Endodermal cell (in vitro differentiated cells): ENCODE measurements at regions not wholly inside any gene's neighbourhood (a gene's known extent, or its start where the extent isn't known, plus 50 kb on each side); places are given as distances from the start of the nearest gene placed in this dataset.
A peak's percentile ranks its signal among the peaks of the same experiment; 100 is the strongest.
"Not testable (repeated sequence)": the region's sequence is repeated elsewhere in the genome, so short reads cannot be mapped to it uniquely, and the experiment has no call there.

Source experiments
- DNase-seq: peaks from one replicate; pipeline ENCODE4 v3.0.0-alpha.2; 2017
- H3K27ac ChIP-seq: 2 replicates; pipeline ENCODE4 v1.5.1; 2013; ENCODE audit warnings: mild to moderate bottlenecking, low read depth, low read length, moderate library complexity
- H3K27me3 ChIP-seq: 2 replicates; pipeline ENCODE4 v1.6.1; 2013; ENCODE audit warnings: mild to moderate bottlenecking, low read length, moderate library complexity; ENCODE audit not compliant: insufficient read depth, control insufficient read depth, poor library complexity, severe bottlenecking
- H3K36me3 ChIP-seq: 2 replicates; pipeline ENCODE4 v1.7.0; 2013; ENCODE audit warnings: mild to moderate bottlenecking, low read length, moderate library complexity; ENCODE audit not compliant: control insufficient read depth, insufficient read depth
- H3K4me1 ChIP-seq: one replicate; pipeline ENCODE4 v1.7.0; 2013; ENCODE audit warnings: low read length; ENCODE audit not compliant: control insufficient read depth, insufficient read depth
- H3K4me3 ChIP-seq: 2 replicates; pipeline ENCODE4 v1.5.1; 2013; ENCODE audit warnings: mild to moderate bottlenecking, low read length, moderate library complexity
- H3K9ac ChIP-seq: 2 replicates; pipeline ENCODE4 v1.6.1; 2013; ENCODE audit warnings: mild to moderate bottlenecking, low read length, moderate library complexity; ENCODE audit not compliant: poor library complexity, severe bottlenecking; ENCODE audit errors: extremely low read depth
- H3K9me3 ChIP-seq: 2 replicates; pipeline ENCODE4 v1.6.1; 2013; ENCODE audit warnings: mild to moderate bottlenecking, low read length, moderate library complexity; ENCODE audit not compliant: control insufficient read depth
- H3K27ac Mint-ChIP-seq: 2 replicates; pipeline ENCODE4 v1.8.0; 2020; ENCODE audit warnings: mixed read lengths
- H3K27me3 Mint-ChIP-seq: 2 replicates; pipeline ENCODE4 v1.8.0; 2021; ENCODE audit warnings: mild to moderate bottlenecking, mixed read lengths; ENCODE audit not compliant: insufficient read depth
- H3K36me3 Mint-ChIP-seq: 2 replicates; pipeline ENCODE4 v1.8.0; 2020; ENCODE audit warnings: low read depth, mixed read lengths
- H3K4me1 Mint-ChIP-seq: 2 replicates; pipeline ENCODE4 v1.8.0; 2020; ENCODE audit warnings: mixed read lengths
- H3K4me3 Mint-ChIP-seq: 2 replicates; pipeline ENCODE4 v1.8.0; 2020; ENCODE audit warnings: mild to moderate bottlenecking, moderate library complexity, mixed read lengths
- H3K9me3 Mint-ChIP-seq: 2 replicates; pipeline ENCODE4 v1.8.0; 2020; ENCODE audit warnings: mild to moderate bottlenecking, mixed read lengths
- WGBS, 2 experiments: methylation state at CpG; one replicate each; pipeline versions ENCODE4 v1.1.5 to v1.1.7; 2013; ENCODE audit warnings: missing lambda C conversion rate in 2 of 2, mixed read lengths in 1 of 2; ENCODE audit not compliant: insufficient coverage in 1 of 2, insufficient read length in 1 of 2; 5-methylcytosine and 5-hydroxymethylcytosine counted together
- TF ChIP-seq, protein P1 (sequence below): fragments of 200-600 bp; sonication (generic); conservative IDR thresholded peaks from 2 replicates; pipeline ENCODE4 v1.5.0; 2021; ENCODE audit warnings: antibody characterized with exemption, mild to moderate bottlenecking

DNA sequence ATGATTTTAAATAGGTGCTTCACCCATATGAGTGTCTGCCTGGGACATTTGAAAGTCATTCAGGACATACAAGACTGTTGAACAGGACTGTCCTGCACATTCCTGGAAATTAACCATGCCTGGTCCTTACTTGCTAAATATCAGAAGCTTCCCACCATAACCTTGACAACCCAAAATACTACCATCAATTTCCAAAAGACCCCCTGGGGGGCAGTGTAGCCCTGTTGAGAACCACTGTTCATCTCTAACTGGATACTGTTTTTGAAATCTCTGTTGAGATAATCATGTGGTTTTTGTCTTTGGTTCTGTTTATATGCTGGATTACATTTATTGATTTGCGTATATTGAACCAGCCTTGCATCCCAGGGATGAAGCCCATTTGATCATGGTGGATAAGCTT lies 123.8 kb upstream of the ARHGEF26 start:
- not testable (repeated sequence) for H3K27ac ChIP-seq, H3K9me3 ChIP-seq, H3K27me3 ChIP-seq, H3K9ac ChIP-seq, H3K4me1 Mint-ChIP-seq, H3K36me3 ChIP-seq, H3K27me3 Mint-ChIP-seq, H3K4me1 ChIP-seq, H3K4me3 Mint-ChIP-seq, H3K4me3 ChIP-seq, H3K9me3 Mint-ChIP-seq, H3K27ac Mint-ChIP-seq, H3K36me3 Mint-ChIP-seq
- DNase-seq = peak; percentile 69
- WGBS, 2 experiments = no CpG with 5 or more reads among the region's 1 CpG
- TF ChIP-seq, protein P1, sequence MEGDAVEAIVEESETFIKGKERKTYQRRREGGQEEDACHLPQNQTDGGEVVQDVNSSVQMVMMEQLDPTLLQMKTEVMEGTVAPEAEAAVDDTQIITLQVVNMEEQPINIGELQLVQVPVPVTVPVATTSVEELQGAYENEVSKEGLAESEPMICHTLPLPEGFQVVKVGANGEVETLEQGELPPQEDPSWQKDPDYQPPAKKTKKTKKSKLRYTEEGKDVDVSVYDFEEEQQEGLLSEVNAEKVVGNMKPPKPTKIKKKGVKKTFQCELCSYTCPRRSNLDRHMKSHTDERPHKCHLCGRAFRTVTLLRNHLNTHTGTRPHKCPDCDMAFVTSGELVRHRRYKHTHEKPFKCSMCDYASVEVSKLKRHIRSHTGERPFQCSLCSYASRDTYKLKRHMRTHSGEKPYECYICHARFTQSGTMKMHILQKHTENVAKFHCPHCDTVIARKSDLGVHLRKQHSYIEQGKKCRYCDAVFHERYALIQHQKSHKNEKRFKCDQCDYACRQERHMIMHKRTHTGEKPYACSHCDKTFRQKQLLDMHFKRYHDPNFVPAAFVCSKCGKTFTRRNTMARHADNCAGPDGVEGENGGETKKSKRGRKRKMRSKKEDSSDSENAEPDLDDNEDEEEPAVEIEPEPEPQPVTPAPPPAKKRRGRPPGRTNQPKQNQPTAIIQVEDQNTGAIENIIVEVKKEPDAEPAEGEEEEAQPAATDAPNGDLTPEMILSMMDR = peak; percentile 50

DNA sequence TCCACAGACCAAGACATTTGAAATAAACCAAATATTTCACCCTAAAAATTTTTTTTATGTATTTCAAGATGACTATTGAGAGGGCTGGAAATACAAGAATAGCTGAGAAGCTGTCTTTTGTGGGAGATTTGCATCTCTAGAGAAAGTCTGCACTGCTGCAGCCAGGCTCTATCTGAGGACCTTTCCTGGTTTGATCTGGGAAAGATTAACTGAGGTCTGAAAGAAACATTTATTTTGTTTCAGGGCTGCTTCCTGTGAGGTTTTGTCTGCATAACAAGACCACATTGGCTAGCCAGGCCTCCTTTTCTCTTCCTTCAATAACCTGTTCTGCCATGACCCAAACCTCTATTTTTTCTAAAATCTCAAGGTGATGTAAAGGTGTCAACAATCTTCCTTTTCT lies 117.5 kb upstream of the ARHGEF26 start:
- H3K4me1 ChIP-seq = no peaks in the 10 kb centered on the region
- no peaks in the 10 kb centered on the region for H3K9me3 ChIP-seq
- no peak for DNase-seq
- H3K36me3 ChIP-seq = no peaks in the 10 kb centered on the region
- Mint-ChIP-seq H3K4me3 (no peak overlapping the region), H3K27ac (no peak overlapping the region), H3K36me3 (no peaks in the 10 kb centered on the region), H3K4me1 (peaks cover 3% of the 10 kb centered on the region), H3K27me3 (no peaks in the 10 kb centered on the region), H3K9me3 (peaks cover 5% of the 10 kb centered on the region)
- H3K27me3 ChIP-seq = no peaks in the 10 kb centered on the region
- TF ChIP-seq, protein P1 = no peak
- no peak overlapping the region for H3K27ac ChIP-seq
- no peak overlapping the region for H3K9ac ChIP-seq
- no peak overlapping the region for H3K4me3 ChIP-seq

DNA sequence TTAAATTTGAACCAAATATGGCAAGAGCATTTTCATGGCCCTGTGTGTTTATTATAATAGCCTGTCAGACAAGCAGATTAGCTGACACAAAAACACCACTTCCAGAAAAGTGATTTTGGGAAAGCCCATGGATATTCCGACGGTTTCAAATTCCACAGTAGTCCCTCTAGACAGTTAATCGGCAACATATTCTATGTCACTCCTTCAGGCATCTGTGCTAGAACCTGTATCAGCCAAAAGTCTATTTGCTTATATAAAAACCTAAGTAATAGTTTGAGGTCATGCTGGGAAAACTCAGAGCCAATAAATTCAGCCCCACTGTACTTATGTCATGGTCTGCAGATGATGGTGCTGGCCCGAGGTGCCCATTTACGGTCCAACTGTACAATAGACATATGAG lies 110.2 kb upstream of the ARHGEF26 start:
- no peaks in the 10 kb centered on the region for H3K27me3 ChIP-seq
- TF ChIP-seq, protein P1 = no peak
- H3K27ac Mint-ChIP-seq = no peak overlapping the region
- no peaks in the 10 kb centered on the region for H3K9me3 Mint-ChIP-seq
- H3K36me3 Mint-ChIP-seq = no peaks in the 10 kb centered on the region
- H3K9me3 ChIP-seq = no peaks in the 10 kb centered on the region
- H3K27ac ChIP-seq = no peak overlapping the region
- no peak for DNase-seq
- H3K4me3 Mint-ChIP-seq = no peak overlapping the region
- H3K36me3 ChIP-seq = no peaks in the 10 kb centered on the region
- H3K9ac ChIP-seq = no peak overlapping the region
- no peaks in the 10 kb centered on the region for H3K27me3 Mint-ChIP-seq
- WGBS, 2 experiments = 93 to 100% methylated on average over 2 to 5 of the region's 5 CpGs
- no peak overlapping the region for H3K4me3 ChIP-seq
- peaks cover 3% of the 10 kb centered on the region for H3K4me1 Mint-ChIP-seq
- no peaks in the 10 kb centered on the region for H3K4me1 ChIP-seq
